HEK293T (cell line): ENCODE measurements at regions not wholly inside any gene's neighbourhood (a gene's known extent, or its start where the extent isn't known, plus 50 kb on each side); places are given as distances from the start of the nearest gene placed in this dataset.

Experiments used
- CTCF ChIA-PET: fragments of 350-600 bp; formaldehyde crosslinking; extraction: SDS; loops from one replicate; lab custom pipeline; 2021; ENCODE audit warnings: antibody characterized with exemption, inconsistent platforms; lab: Yijun Ruan, JAX
- POLR2A ChIA-PET: fragments of 350-600 bp; formaldehyde crosslinking; extraction: SDS; loops from one replicate; lab custom pipeline; 2020; ENCODE audit warnings: antibody characterized with exemption, inconsistent platforms; lab: Yijun Ruan, JAX
- DNase-seq: peaks from one replicate; pipeline ENCODE4 v3.0.0; 2012; ENCODE audit warnings: mixed read lengths; ENCODE audit errors: extremely low spot score
- ARNT ChIP-seq: fragments of 450-650 bp; IDR thresholded peaks from 2 replicates; pipeline ENCODE4 v1.6.1; 2017; ENCODE audit warnings: mild to moderate bottlenecking
- BHLHE40 ChIP-seq: fragments of 450-650 bp; IDR thresholded peaks from 2 replicates; pipeline ENCODE4 v1.6.1; 2016; ENCODE audit warnings: mild to moderate bottlenecking, moderate library complexity, borderline replicate concordance
- CTBP1 ChIP-seq: fragments of 450-650 bp; IDR thresholded peaks from 2 replicates; pipeline ENCODE4 v1.6.1; 2016; ENCODE audit warnings: borderline replicate concordance
- ELF4 ChIP-seq: fragments of 450-650 bp; IDR thresholded peaks from 2 replicates; pipeline ENCODE4 v1.6.1; 2017; ENCODE audit warnings: antibody characterized with exemption
- FOXA1 ChIP-seq: fragments of 450-650 bp; IDR thresholded peaks from 2 replicates; pipeline ENCODE4 v1.6.1; 2016; ENCODE audit warnings: mild to moderate bottlenecking
- FOXK2 ChIP-seq: fragments of 450-650 bp; IDR thresholded peaks from 2 replicates; pipeline ENCODE4 v1.6.1; 2016; ENCODE audit warnings: mild to moderate bottlenecking
- FOXM1 ChIP-seq: fragments of 450-650 bp; IDR thresholded peaks from 2 replicates; pipeline ENCODE4 v1.6.1; 2017; ENCODE audit warnings: mild to moderate bottlenecking, borderline replicate concordance
- HDGF ChIP-seq: fragments of 450-650 bp; IDR thresholded peaks from 2 replicates; pipeline ENCODE4 v1.6.1; 2017; ENCODE audit warnings: antibody characterized with exemption, borderline replicate concordance
- L3MBTL2 ChIP-seq: fragments of 450-650 bp; conservative IDR thresholded peaks from 2 replicates; pipeline ENCODE4 v1.6.1; 2016; ENCODE audit warnings: mild to moderate bottlenecking
- LEF1 ChIP-seq: fragments of 450-650 bp; IDR thresholded peaks from 2 replicates; pipeline ENCODE4 v1.6.1; 2017; ENCODE audit warnings: mild to moderate bottlenecking, borderline replicate concordance
- NFRKB ChIP-seq: fragments of 450-650 bp; IDR thresholded peaks from 2 replicates; pipeline ENCODE4 v1.6.1; 2016; ENCODE audit warnings: mild to moderate bottlenecking, moderate library complexity
- SP1 ChIP-seq: fragments of 450-650 bp; IDR thresholded peaks from 2 replicates; pipeline ENCODE4 v1.6.1; 2017
- SUZ12 ChIP-seq: fragments of 450-650 bp; IDR thresholded peaks from 2 replicates; pipeline ENCODE4 v1.6.1; 2016; ENCODE audit warnings: mild to moderate bottlenecking
- TARDBP ChIP-seq: fragments of 450-650 bp; IDR thresholded peaks from 2 replicates; pipeline ENCODE4 v1.6.1; 2016
- ZNF384 ChIP-seq: fragments of 450-650 bp; IDR thresholded peaks from 2 replicates; pipeline ENCODE4 v1.6.1; 2016
- TF ChIP-seq, protein P1 (sequence below): fragments of 450-650 bp; IDR thresholded peaks from 2 replicates; pipeline ENCODE4 v1.6.1; 2016

DNA sequence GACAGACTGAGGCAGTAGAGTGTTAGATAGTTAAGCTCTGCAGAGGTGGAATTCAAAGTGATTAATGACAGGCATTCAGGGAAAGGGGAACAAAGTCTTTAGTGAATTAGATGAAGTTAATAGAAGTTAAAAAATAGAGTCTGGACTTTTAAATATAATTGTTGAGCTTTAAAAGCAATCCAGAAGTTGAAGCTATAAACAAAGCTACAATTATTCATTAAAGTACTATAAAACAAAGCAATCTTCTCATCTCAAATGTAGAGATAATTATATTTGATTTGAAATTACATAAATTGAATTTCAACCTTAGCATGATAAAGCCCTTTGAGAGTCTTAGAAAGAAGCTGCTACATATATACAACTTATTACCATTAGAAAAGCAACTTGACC, 710.6 kb downstream of the MRPL39 start:
- ChIA-PET CTCF (no interaction called here), POLR2A (no interaction called here)
- TF ChIP-seq SUZ12 = no peak
- TF ChIP-seq, protein P1, sequence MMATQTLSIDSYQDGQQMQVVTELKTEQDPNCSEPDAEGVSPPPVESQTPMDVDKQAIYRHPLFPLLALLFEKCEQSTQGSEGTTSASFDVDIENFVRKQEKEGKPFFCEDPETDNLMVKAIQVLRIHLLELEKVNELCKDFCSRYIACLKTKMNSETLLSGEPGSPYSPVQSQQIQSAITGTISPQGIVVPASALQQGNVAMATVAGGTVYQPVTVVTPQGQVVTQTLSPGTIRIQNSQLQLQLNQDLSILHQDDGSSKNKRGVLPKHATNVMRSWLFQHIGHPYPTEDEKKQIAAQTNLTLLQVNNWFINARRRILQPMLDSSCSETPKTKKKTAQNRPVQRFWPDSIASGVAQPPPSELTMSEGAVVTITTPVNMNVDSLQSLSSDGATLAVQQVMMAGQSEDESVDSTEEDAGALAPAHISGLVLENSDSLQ = no peak
- no peak for TF ChIP-seq ELF4
- TF ChIP-seq L3MBTL2 = no peak
- no peak for TF ChIP-seq FOXA1
- TF ChIP-seq HDGF = no peak
- TF ChIP-seq CTBP1 = no peak
- no peak for TF ChIP-seq SP1
- no peak for TF ChIP-seq TARDBP
- TF ChIP-seq NFRKB = no peak
- TF ChIP-seq BHLHE40 = no peak
- TF ChIP-seq FOXK2 = no peak
- no peak for TF ChIP-seq FOXM1
- TF ChIP-seq ARNT = no peak
- TF ChIP-seq ZNF384 = no peak
- no peak for TF ChIP-seq LEF1
- DNase-seq = no peak

DNA sequence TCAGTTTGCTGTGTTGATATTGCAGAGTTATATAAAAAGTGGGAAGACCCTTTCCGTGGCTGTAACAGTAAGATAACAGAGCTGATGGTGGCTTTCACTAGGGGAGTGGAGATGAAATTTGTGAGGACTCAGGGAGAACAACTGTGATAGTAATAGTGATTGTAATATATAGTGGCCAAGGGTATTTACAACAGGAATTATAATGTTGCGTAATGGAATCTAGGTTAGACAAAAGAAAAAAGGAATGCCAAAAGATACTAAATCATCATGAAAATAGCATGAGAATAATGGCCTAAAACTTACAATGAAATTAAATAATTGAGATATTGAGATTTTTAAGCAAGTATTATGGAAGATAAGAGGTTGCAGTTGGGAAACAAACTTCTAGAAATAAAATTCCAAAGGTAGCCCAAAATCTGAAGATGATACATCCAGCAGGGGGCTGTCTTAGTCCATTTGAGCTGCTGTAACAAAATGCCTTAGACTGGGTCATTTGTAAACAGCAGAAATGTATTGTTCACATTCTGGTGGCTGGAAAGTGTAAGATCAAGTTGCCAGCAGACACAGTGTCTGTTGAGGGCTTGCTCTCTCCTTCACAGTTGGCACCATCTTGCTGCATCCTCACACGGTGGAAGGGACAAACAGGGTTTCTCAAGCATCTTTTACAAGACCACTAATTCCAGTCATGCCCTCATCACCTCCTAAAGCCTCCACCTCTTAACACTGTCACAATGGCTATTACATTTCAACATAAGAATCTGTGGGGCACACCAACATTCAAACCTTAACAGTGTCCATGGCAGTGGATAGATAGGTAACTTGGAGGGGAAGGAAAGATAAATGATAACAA, 711.2 kb downstream of the MRPL39 start:
- TF ChIP-seq SUZ12 = no peak
- TF ChIP-seq TARDBP = no peak
- no peak for TF ChIP-seq FOXA1
- no peak for TF ChIP-seq SP1
- TF ChIP-seq L3MBTL2 = no peak
- TF ChIP-seq NFRKB = no peak
- TF ChIP-seq LEF1 = no peak
- TF ChIP-seq HDGF = no peak
- TF ChIP-seq, protein P1 = no peak
- no peak for TF ChIP-seq FOXM1
- TF ChIP-seq BHLHE40 = no peak
- no peak for TF ChIP-seq FOXK2
- no peak for TF ChIP-seq ZNF384
- no peak for TF ChIP-seq ELF4
- no peak for TF ChIP-seq ARNT
- TF ChIP-seq CTBP1 = no peak
- ChIA-PET CTCF (no interaction called here), POLR2A (no interaction called here)
- no peak for DNase-seq

DNA sequence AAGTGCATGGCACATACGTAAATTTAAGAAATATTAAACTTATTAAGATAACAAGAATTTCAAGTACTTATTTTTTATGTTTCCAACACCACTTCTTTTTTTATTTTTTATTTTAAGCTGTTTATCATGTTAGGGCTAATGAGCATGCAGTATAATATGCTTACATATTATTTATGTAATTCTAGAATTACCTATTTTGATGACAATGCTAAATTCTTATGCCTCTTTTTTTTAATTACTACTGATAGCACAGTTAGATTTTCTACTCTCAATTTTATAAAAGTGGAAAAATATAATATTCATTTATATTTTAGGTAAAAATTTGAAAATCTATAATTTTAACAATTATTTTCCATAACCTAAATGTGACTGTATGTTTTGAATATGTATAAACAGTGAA, 713.0 kb downstream of the MRPL39 start:
- POLR2A ChIA-PET = no interaction called here
- TF ChIP-seq FOXA1 (no peak), FOXK2 (no peak), ELF4 (no peak), HDGF (no peak), TARDBP (no peak)
- no peak for DNase-seq
- CTCF ChIA-PET = no interaction called here

DNA sequence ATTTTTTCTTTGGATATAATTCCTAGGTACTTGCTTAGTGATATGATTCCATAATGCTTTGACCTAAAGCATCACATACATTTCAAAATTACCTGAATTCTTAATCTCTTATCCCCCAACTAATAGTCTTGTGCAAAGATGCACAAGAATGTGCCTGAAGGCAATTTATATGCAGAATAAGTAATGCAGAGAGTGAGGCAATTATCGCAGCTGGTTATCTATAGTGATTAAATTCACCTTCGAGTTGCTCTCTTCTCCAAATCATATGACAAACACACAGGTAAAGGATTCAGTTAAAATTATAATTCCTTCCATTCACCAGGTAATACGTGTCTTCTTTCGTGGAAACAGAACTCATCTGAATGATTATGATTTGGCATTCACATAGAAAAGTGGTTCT, 717.3 kb downstream of the MRPL39 start:
- TF ChIP-seq NFRKB (no peak), LEF1 (no peak), FOXM1 (no peak), FOXA1 (no peak), ELF4 (no peak), BHLHE40 (no peak), CTBP1 (no peak), L3MBTL2 (no peak)
- TF ChIP-seq, protein P1 = no peak
- ChIA-PET POLR2A (no interaction called here), CTCF (no interaction called here)
- DNase-seq = no peak

DNA sequence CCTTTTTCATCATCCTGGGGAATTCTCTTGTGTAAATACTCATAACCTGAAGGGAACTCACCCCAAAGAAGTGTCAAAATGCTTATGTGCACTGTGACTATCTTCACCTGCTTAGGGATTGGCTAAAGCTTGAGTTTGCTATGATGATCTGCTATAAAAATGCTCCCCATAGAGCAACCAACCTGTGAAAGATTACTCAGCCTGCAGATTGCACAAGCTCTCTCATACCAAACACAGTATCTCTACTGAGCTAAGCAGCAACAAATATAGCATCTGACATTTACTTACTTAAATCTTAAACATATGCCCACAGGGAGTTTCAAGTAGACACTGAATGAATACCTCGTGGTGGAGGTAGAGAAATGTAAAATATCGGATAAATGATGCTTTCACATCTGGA, 725.8 kb downstream of the MRPL39 start:
- ChIA-PET CTCF (no interaction called here), POLR2A (no interaction called here)
- DNase-seq = no peak
- TF ChIP-seq CTBP1 = no peak
- TF ChIP-seq HDGF = no peak
- no peak for TF ChIP-seq TARDBP
- TF ChIP-seq ZNF384 = no peak
- TF ChIP-seq FOXA1 = no peak
- no peak for TF ChIP-seq ELF4
- TF ChIP-seq SUZ12 = no peak
- TF ChIP-seq SP1 = no peak
- no peak for TF ChIP-seq NFRKB
- no peak for TF ChIP-seq ARNT
- no peak for TF ChIP-seq FOXM1
- TF ChIP-seq L3MBTL2 = no peak
- no peak for TF ChIP-seq FOXK2
- TF ChIP-seq, protein P1 = no peak
- TF ChIP-seq LEF1 = no peak
- TF ChIP-seq BHLHE40 = no peak

DNA sequence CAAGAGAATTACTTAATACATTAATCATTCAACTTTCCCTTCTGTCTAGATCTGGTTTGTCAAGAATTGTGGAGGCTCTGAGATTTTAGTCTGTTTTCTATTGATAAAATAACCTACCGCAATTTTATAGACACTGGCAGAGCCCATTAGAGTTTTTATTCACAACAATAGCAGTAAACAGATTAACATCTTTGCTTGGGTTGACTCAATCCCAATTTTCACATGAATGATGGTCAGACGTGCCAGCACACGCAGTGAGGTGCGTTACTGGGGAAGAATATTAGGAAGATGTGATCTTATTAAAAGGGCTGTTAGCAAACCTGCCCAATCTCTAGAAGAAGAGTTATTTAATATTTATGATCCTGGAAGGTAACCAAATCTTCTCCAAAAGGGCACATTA, 736.6 kb downstream of the MRPL39 start:
- no peak for TF ChIP-seq TARDBP
- no peak for TF ChIP-seq LEF1
- TF ChIP-seq BHLHE40 = no peak
- no peak for TF ChIP-seq SP1
- ChIA-PET CTCF (no interaction called here), POLR2A (no interaction called here)
- no peak for DNase-seq
